ENCODE measurements at regions not wholly inside any gene's neighbourhood (a gene's known extent, or its start where the extent isn't known, plus 50 kb on each side); places are given as distances from the start of the nearest gene placed in this dataset.
"Not testable (repeated sequence)": the region's sequence is repeated elsewhere in the genome, so short reads cannot be mapped to it uniquely, and the experiment has no call there.

DNA sequence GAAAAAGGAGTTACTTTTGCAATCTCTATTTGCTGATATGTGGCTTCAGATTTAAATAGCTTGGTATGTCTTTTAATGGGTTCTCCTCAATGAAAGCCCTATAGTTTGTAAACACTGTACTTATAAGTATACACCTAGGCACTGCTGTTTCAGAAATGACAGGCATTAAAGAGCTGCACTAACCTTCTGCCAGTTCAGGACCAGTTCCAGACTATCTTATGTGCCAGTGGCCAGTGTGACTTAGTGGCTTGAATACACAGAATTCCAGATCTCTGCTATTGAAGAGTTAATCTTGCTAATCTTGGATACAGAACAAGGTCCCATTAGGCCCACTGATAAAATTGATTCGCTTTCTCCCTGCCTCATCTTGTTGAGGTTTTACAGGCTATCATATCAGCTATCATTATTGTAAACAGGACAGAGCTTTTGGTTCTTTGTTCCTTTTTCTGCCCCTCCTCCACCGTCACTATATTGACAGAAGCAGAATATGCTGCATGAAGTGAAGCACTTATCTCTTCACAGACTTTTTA is 337.5 kb downstream of the LRRIQ3 start:
- DNase-seq, result no peak
- intact Hi-C loops (cut with DNase I), result no loop called here

DNA sequence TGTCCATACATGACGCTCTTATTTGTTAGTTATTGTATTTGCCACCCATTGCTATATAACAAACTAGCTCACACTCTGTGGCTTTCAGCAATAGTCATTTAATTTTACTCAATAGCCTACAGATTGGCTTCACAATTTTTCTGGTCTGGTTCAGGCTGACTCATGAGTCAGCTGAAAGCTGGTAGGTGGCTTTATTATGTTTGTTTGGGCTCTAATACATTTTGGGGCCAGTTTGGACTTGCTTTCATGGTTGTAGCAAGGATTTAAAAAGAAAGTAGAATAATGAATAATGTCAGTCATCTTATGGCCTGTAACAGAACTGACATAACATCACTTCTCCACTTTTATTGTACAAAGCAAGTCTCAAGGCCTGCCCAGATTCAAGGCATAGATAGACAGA is 338.7 kb downstream of the LRRIQ3 start:
- intact Hi-C loops (cut with DNase I), result no loop called here
- DNase-seq, result no peak

DNA sequence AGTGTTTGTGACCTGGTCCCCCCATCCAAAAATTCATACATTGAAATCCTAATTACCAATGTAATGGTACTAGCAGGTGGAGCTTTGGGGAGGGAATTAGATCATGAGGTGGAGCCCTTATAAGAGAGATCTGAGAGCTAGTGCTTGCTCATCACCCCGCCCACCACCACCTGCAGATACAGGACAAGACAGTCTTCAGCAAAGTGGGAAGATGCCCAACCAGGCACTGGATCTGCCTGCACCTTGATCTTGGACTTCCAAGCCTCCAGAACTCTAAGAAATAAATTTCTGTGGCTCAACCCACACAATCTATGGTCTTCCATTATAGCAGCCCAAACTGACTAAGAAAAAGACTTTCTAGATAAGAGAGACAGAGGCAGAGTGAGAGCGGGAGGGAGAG is 343.4 kb downstream of the LRRIQ3 start:
- intact Hi-C loops (cut with DNase I), result no loop called here
- DNase-seq, result no peak

DNA sequence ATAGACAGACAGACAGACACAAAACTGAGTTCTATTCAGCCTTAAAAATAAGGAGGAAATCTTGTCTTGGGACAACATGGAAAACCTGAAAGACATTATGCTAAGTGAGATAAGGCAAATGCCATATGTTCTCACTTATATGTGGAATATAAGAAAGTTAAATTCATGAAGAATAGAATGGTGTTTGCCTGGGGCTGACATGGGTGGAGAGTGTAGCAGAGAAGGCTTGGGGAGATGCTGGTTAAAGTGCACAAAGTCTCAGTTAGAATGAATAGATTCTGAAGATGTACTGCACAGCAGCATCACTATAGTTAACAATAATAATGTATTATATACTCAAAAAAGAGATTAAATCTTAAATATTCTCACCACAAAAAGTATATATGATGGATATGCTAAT is 355.5 kb downstream of the LRRIQ3 start:
- no peak for DNase-seq
- intact Hi-C loops (cut with DNase I), result no loop called here

DNA sequence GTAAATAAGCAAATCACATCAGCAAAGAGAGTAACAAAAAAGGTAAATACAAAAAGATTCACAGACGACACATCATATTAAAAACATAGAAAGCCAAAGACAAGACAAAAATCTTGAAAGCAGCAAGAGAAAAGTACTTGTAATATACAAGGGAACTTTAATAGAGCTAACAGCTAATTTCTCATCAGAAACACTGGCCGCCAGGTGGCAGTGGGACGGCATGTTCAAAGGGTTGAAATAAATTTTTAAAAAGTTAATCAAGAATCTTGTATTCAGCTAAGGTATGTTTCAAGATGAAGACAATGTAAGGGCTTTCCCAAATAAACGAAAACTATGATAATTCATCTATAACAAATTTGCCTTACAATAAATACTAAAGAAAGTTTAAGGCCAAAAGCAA is 358.1 kb downstream of the LRRIQ3 start:
- DNase-seq, result no peak
- intact Hi-C loops (cut with DNase I), result no loop called here

DNA sequence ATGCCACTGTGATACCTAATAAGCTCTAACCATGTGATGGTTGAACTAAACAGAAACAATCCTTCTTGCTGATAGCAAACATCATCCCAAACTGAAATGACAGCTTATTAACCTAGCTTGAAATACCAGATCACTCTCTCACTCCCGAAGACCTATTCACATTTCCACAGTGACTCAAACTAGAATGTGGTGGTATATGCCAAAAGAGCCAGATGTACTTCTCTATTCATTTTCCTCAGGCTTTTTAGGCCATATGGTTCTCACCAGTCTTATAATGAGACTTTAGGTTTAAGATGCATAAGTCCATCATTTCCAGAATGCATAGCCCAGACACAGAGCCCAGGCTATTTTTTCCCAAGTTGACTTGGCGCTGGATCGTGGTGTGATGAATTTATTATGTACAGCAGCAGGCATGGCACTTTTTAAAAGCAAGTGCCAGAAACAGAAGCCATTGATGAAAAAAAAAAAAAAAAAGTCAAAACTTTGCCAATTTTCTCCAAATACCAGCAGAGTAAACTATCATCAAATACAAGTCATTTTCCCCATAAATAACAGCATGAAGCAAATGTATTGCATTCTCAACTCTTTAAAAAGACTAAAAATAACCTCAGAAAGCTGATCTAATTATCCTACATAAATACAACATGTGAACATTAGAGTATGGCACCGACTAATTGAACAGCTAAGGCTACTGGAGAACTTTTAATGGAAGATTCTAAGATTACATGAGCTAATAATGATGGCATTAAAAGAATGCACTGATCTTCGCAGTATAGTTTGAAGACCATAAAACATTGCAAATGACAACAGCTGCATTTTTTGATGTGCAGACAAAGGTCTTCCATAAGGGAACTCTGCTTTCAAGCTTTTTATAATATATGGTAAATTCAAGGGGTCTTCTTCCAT is 365.4 kb downstream of the LRRIQ3 start:
- intact Hi-C loops (cut with DNase I), result no loop called here
- no peak for DNase-seq

DNA sequence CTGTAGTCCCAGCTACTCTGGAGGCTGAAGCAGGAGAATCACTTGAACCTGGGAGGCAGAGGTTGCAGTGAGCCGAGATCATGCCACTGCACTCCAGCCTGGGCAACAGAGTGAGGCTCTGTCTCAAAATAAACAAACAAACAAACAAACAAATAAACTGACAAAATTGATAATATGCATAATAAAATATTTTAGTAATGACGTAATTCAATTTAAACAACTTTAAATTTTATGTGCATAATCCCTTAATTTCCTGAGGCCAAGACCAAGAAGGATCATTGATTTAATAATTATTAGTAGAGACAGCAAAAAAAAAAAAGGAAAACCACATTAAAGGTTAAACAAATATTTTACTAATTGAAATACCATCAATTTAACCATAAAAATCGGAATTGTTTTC is 370.7 kb downstream of the LRRIQ3 start:
- DNase-seq; intact Hi-C loops (cut with DNase I): not testable (repeated sequence)

DNA sequence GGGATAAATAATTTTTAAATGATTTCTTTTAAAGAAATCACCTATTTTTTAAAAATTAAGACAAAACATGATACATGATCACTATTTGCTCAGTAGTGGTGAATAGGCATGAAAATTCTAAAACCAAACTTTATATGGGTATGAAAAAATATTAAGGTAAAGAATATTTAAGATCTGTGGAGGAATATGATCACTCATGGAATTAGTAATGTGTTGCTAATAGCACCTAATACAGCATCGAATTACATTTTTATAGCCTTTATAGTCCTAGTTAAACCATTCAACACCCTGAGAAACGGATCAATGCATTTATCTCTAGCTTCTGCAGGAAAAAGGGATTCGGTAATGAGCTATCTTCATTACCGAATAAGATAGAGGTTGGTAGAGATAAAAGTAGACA is 373.9 kb downstream of the LRRIQ3 start:
- intact Hi-C loops (cut with DNase I), result no loop called here
- no peak for DNase-seq

DNA sequence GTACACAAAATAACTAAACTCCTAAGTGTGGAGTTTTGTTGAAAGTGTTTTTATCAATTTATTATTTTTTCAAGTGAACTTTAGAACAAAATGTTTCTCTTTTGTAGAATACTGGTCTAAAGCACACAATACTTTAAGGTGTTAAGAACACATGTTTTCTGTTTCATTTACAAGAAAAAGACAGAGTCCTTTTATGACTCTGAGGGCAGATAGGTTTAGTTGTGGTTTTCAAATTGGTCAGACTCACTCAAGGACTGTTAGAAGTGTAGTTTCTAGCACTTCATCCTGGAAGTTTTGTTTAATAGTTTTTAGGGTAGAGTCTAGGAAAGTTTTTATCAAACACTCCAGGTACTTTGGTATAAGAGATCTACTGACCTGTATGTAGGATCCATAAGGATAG is 376.5 kb downstream of the LRRIQ3 start:
- intact Hi-C loops (cut with DNase I), result no loop called here
- no peak for DNase-seq

DNA sequence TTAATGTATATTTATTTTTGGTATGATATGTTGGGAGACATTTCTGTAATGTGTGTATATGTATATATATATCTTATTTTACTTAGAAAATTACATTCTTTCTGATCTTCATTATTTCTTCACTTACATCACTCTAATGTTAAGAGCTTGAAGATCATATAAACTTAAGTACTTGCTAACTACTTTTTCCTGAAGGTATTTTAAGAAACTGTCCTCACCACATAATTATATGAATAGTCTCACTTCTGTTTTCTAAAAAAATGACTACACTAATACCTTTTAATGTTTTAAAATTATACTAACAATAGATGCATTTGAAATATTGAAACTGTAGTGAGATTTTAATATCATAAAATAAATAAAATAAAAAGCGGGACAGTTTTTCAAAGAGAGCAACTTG is 377.1 kb downstream of the LRRIQ3 start:
- DNase-seq, result no peak
- intact Hi-C loops (cut with DNase I), result no loop called here

DNA sequence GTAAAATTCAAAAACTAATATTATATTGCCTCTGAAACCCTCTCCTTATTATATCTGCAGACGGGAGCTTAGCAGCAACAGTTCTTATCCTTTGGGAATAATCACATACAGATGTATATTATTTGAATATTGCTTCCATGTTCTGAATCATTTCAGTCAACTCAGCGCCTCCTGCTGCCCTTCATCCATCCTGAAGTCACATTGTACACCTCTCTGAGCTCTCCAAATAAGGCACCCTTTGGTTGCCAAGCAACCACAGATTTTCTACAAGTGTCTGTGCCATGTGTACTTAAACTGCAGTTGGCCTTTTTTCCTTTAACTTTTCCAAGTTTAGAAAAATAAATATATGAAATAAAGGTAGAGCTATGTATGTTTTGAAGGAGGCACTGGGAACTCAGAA is 384.3 kb downstream of the LRRIQ3 start:
- DNase-seq, result peak in 30 of 42 donors; percentile 8 to 78 (median 33)
- intact Hi-C loops (cut with DNase I), result no loop called here

DNA sequence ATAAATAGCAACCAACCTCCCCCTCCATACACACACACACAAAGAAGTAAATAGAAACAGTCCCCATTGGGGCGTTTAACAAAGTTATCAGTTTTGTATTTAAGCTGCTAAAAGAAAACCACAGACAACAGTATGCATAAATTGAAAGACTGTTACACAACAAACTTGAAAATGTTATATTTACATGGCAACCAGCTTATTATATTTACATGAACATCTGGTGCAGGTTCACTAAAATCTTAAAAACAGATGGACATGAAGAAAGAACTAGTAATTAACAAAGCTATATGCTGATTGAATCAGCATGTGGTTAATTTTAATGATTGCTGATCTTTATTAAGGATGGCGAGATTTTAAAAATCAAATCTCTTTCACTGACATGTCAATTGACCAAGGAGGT is 384.7 kb downstream of the LRRIQ3 start:
- intact Hi-C loops (cut with DNase I), result no loop called here

DNA sequence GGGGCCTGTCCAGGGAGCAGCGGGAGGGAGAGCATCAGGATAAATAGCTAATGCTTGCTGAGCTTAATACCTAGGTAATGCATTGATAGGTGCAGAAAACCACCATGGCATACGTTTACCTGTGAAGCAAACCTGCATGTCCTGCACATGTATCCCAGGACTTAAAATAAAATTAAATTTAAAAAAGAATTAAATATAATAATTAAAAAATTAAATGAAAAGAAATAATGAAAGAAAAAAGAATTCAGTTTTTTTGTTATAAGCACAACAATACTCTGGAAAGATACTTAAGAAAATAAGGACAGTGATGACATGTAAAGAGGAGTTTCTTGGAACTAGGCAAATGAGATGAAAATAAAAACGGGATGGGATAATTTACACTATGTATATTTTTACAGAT is 386.2 kb downstream of the LRRIQ3 start:
- no peak for DNase-seq
- intact Hi-C loops (cut with DNase I), result no loop called here

More for the DNA sequence above, 384.7 kb downstream of the LRRIQ3 start:
- no peak for DNase-seq

DNA sequence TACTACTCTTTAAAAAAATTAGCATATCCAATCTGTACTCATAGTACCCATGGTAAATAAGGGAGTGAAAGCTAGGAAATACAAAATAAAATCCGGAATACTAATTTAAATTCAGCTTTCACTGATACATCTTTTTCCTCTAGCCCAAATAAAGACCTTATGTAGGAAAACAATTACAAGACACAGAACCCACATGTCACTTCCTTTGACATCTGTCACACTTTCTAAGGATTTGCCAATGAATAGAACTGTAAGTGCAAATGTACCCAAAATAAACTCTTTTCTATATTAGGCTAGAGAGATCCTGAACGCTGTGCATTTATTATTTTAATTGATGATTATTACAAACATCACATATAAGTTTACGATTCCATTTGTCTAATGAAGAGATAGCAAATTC is 393.0 kb downstream of the LRRIQ3 start:
- intact Hi-C loops (cut with DNase I), result no loop called here
- no peak for DNase-seq

DNA sequence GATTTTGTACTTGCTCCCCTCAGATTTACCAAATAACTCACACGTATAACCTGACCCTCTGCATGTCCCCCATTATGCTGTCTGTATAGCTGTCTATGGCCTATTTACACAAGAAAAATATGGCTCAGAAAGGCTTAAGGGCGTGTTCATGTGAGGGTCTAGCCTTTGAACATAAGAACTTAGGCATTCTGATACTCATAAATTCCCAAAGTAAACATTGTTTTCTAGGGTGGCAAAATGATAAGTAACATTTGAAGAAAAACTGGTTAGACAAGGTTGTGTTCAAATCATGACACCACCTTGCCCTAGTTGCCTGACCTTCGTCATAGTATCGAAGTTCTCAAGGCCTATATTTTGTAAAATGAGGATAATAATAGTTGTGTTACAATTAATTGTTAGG is 394.6 kb downstream of the LRRIQ3 start:
- no peak for DNase-seq
- intact Hi-C loops (cut with DNase I), result no loop called here

DNA sequence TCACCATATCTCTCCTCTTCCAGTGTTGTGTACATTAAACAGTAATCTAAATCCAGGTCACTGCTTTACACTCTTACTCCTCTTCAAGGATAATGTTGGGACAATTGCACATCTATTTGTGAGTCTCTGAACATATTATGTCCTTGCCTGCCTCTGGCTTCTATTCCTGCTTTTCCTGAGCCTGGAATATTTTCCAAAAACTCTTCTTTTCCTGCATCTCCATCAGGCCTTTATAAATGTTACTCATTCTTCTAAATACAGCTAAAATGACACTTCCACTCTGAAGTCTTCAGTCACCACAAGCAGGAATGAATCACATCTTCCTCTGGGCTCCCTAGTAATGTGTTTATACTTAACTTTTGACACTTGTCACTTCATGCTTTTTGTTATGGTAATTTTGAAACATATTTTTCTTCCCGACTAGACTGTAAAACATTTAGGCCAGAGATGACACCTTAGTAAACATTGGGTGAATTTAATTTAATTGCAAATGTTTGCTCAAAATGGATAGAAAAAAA is 396.0 kb downstream of the LRRIQ3 start:
- intact Hi-C loops (cut with DNase I), result no loop called here
- no peak for DNase-seq

DNA sequence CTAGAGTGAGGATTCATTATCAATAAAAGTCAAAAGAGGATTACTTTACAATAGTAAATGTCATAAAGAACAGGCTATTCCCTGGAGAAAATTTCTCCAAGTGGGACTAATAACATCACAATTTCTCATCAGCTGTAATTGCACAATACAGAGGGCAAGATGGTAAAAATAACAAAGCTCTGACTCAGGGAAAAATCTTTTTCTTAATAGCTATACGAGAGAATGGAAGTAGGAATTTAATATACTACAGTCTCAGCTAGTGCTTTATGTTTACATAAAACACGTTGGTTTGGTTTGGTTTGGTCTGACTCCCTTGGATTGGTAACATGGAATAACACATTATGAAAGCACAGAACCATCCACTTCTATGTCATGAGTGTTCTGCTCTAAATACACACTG is 397.6 kb downstream of the LRRIQ3 start:
- intact Hi-C loops (cut with DNase I), result no loop called here
- no peak for DNase-seq

DNA sequence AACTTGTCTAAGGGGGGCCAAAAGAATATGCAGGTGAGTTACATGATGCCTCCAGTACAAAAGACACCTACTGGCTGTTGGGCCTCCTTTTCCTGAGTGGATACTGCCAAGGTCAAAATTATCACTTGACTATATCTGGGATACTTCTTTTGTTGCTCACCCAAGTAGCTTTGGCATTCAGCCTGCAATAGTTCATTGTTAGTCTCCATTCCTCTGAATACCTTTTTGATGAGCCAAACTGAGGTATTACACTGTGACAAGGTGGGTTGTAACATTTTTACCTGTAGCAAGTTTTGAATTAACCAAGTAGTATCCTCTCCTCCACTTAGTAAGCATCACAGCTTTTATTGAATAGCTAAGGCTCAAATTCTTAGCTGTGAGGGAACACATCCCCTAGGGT is 408.0 kb downstream of the LRRIQ3 start:
- intact Hi-C loops (cut with DNase I), result no loop called here
- no peak for DNase-seq

DNA sequence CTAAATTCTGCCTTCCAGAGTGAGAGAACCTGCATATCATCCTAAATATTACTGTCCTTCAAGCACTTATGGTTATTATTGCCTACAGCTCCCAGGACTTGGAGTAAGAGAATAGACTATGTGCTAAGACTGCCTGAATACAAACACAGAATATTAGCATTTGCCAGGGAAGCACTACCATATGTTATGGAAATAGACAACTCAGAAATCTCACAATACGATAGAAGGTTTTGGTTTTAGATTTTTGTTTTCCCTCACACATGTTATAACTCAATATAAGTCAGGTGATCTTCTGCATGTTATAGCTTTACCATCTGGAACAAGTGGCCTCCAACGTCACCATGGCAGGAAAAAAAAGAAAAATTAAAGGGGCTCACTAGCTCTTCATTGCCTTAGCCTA is 413.9 kb downstream of the LRRIQ3 start:
- intact Hi-C loops (cut with DNase I), result no loop called here
- DNase-seq, result no peak

DNA sequence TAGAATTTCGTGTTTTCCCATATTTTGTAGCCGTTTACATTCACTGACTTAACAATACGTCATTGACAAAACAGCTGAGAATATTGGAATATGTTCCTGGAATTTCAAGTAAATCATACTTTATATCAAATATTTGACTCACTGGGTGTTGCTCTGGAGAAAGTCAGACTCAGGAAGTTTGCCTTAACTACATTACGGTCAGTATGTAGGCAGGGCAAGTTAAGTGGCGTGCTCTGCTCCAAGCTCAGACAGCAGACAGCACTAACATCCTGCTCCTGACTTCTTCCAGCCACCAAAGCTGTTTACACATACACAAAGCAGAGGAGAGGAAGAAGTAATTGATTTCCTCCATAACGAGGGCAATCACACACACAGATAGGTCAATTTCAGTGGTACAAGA is 414.6 kb downstream of the LRRIQ3 start:
- DNase-seq, result no peak
- intact Hi-C loops (cut with DNase I), result no loop called here

DNA sequence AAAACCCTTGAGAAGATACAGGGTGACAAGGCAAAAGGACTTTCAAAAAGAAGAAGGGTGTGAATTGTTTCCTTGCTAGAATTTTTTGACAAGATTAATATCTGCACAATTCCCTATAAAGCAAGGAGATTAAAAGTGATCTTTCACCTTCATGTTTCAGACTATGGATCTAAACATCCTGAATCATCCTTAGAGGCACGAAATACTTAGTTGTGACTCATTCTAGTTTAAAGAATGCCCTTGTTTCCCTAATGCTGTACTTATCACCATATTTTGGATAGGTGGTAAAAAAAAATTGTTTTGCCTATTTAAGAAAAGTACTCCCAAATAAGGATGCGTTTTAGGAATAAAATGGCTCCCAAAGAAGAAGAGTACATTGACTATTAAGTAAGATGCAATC is 415.1 kb downstream of the LRRIQ3 start:
- intact Hi-C loops (cut with DNase I), result no loop called here
- DNase-seq, result no peak

Data from head of caudate nucleus (tissue), 42 donors.